HG03045 (cell line): ENCODE measurements at regions not wholly inside any gene's neighbourhood (a gene's known extent, or its start where the extent isn't known, plus 50 kb on each side); places are given as distances from the start of the nearest gene placed in this dataset.
"Not testable (repeated sequence)": the region's sequence is repeated elsewhere in the genome, so short reads cannot be mapped to it uniquely, and the experiment has no call there.

Source experiments
- ATAC-seq: cut with Tn5 transposase; IDR thresholded peaks from one replicate; pipeline ENCODE4 v1.9.1; 2021; ENCODE audit warnings: mild to moderate bottlenecking, moderate library complexity; ENCODE audit not compliant: unreplicated experiment

GRCh38 chr2:185628985-185629384 lies 109.6 kb upstream of the FSIP2 start:
- ATAC-seq = no peak

GRCh38 chr2:185633621-185634020 lies 105.0 kb upstream of the FSIP2 start:
- ATAC-seq = no peak

GRCh38 chr2:185638771-185639170 lies 99.8 kb upstream of the FSIP2 start:
- ATAC-seq = no peak

GRCh38 chr2:185640588-185640987 lies 98.0 kb upstream of the FSIP2 start:
- no peak for ATAC-seq

GRCh38 chr2:185643434-185643833 lies 95.2 kb upstream of the FSIP2 start:
- ATAC-seq = no peak

GRCh38 chr2:185644828-185645227 lies 93.8 kb upstream of the FSIP2 start:
- peak; percentile 63 for ATAC-seq

GRCh38 chr2:185645529-185645928 lies 93.1 kb upstream of the FSIP2 start:
- ATAC-seq = no peak

GRCh38 chr2:185658750-185659149 lies 79.9 kb upstream of the FSIP2 start:
- no peak for ATAC-seq

GRCh38 chr2:185663811-185664210 lies 74.8 kb upstream of the FSIP2 start:
- no peak for ATAC-seq

GRCh38 chr2:185664384-185664783 lies 74.2 kb upstream of the FSIP2 start:
- no peak for ATAC-seq

- no peak for ATAC-seq
Observed at GRCh38 chr2:185665251-185665814, 73.3 kb upstream of the FSIP2 start.

GRCh38 chr2:185667452-185667851 lies 71.2 kb upstream of the FSIP2 start:
- no peak for ATAC-seq

GRCh38 chr2:185668710-185669109 lies 69.9 kb upstream of the FSIP2 start:
- no peak for ATAC-seq

- ATAC-seq = no peak
Observed at GRCh38 chr2:185674232-185674631, 64.4 kb upstream of the FSIP2 start.

- no peak for ATAC-seq
Observed at GRCh38 chr2:185676316-185676715, 62.3 kb upstream of the FSIP2 start.

- not testable (repeated sequence) for ATAC-seq
Observed at GRCh38 chr2:185687001-185687400, 51.6 kb upstream of the FSIP2 start.

- ATAC-seq = no peak
Observed at GRCh38 chr2:185687967-185688366, 50.6 kb upstream of the FSIP2 start.
